HG03196 (cell line): ENCODE measurements at regions not wholly inside any gene's neighbourhood (a gene's known extent, or its start where the extent isn't known, plus 50 kb on each side); places are given as distances from the start of the nearest gene placed in this dataset.
"Not testable (repeated sequence)": the region's sequence is repeated elsewhere in the genome, so short reads cannot be mapped to it uniquely, and the experiment has no call there.

Experiments used
- ATAC-seq: cut with Tn5 transposase; IDR thresholded peaks from one replicate; pipeline ENCODE4 v1.9.1; 2021; ENCODE audit not compliant: unreplicated experiment

- ATAC-seq: not testable (repeated sequence)
Observed at GRCh38 chrX:35221391-35221790, 278.8 kb downstream of the FAM47B start.

DNA sequence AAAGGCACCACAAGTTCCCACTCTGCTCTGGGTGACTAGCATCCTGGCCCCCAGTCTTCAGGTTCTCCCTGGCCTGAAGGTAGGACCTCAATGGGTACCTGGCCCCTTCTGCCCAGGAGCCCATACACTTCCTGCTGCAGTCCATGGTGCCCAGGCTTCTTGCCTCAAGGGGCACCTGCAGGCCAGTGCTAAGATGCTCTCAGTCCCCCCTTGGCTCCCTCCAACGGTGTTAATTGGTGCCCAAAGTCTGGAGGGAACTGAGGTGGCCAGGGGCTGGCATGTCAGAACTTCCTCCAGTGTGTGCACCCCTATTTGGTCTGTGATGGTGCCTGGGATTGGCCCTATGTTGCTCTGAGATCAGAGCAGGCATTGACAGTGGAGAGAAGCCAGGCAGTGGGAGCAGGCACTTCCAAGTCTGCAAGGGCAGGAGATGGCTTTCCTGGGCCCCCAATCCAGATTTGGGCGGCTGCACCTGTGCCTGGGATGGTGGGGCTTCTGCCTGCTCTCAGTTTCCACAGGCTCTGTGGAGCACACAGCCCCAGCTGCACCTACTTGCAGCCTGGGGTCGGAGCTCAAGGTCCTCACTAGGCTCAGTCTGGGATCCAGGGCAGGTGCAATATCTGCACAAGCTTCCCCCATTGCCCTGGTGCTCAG lies 301.6 kb downstream of the FAM47B start:
- no peak for ATAC-seq

- ATAC-seq: no peak
Observed at GRCh38 chrX:35244796-35245508, 302.4 kb downstream of the FAM47B start.

GRCh38 chrX:35251226-35251625 lies 308.6 kb downstream of the FAM47B start:
- ATAC-seq: no peak

DNA sequence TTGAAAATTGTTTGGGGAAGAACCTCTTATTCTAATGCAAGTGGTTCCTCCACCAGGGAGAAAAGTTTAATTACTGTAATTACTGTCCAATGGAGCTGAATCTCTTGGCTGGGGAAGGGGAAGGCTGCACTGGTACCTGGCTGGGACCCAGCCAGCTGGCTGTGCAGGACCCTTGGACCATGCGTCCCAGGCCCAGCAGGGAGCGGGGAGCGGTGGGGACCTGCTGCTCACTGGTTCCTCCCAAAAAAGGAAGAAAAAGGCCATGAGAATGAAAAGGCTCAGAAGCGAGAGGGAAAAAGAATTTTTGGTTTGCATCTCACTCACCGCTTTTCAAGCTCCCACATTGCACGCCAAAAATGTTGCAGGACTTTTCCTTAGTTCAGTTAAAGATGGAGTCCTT lies 333.5 kb downstream of the FAM47B start:
- ATAC-seq: no peak

DNA sequence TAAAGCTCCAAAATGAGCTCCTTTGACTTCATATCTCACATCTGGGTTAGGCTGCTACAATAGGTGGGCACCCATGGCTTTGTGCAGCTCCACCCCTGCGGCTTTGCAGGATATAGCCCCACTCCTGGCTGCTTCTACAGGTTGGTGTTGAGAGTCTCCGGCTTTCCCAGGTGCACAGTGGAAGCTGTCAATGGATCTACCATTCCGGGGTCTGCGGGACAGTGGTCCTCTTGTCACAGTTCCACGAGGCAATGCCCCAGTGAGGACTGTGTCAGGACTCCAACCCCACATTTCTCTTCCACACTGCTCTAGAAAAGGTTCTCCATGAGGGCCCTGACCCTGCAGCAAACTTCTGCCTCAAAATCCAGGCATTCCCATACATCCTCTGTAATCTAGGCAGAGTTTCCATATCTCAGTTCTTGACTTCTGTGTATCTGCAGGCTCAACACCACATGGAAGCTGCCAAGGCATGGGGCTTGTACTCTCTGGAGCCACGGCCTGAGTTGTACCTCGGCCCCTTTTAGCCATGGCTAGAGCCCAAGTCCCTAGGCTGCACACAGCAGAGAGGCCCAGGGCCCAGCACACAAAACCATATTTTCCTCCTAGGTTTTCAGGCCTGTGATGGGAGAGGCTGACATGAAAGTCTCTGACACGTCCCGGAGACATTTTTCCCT lies 342.8 kb downstream of the FAM47B start:
- no peak for ATAC-seq

GRCh38 chrX:35288657-35289056 lies 346.1 kb downstream of the FAM47B start:
- ATAC-seq: no peak

GRCh38 chrX:35289952-35290351 lies 347.4 kb downstream of the FAM47B start:
- no peak for ATAC-seq

- ATAC-seq: no peak
Observed at GRCh38 chrX:35291013-35291412, 348.4 kb downstream of the FAM47B start.

DNA sequence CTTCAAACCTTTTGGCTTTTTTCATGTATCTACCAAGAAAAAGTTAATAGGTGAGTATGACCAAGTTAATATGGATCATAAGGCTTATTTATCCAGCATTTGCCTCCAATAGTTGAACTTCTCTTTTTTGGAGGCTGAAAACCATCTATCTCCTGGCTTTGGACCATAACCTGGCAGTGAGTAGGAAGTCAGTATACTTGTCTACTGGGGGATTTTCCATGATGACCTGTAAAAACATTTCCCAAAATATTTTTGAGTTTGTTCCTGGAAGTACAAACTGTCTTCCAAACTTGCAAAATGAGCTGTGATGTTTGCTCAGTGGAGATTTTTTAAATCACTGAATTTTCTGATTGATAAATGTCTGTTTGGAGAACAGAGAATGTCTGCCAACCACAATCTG lies 349.9 kb downstream of the FAM47B start:
- no peak for ATAC-seq

DNA sequence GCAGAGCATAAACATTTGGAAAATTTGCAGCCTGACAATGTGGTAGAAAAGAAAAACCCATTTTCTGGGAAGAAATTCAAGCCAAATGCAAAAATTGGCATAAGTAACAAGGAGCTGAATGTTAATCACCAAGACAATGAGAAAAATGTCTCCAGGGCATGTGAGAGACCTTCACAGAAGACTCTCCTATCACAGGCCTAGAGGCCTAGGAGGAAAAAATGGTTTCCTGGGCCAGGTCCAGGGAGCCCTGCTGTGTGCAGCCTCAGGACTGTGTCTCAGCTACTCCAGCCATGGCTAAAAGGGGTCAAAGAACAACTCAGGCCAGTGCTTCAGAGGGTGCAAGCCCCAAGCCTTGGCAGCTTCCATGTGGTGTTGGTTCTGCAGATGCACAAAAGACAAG lies 362.4 kb downstream of the FAM47B start:
- ATAC-seq: not testable (repeated sequence)

GRCh38 chrX:35339796-35340195 lies 397.2 kb downstream of the FAM47B start:
- ATAC-seq: no peak

DNA sequence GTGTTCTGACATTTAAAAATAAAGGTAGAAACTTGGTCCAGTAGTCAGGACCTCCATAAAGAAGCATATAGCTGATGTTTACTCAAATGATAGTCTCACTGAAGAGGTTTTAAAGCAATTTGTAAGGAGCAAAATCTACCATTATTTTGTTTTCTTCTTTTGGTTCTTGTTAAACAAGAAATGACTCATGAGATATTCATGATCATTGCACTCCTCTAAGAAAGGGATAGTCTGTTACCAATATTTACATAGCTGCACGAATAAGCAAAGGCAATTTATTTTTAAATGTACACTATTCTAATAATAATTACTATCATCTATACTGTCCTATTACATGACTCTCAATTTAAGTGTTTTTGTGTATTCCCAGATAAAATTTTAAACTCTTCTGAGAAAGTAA lies 397.9 kb downstream of the FAM47B start:
- no peak for ATAC-seq

DNA sequence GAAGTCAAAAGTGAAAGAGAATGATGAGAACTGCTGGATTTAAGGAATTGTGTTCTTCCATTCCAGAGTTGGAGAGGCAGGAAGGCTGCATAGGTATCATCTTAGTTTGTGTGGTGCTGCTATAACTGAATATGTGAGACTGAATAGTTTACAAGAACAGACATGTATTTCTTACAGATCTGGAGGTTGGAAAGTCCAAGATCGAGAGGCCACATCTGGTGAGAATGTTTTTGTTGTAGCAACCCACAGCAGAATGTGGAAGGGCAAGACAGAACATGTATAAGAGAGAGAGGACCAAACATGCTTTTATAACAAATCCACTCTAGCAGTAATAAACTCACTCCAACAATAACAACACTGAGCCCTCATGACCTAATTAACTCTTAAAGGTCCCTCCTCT lies 408.6 kb downstream of the FAM47B start:
- ATAC-seq: no peak

DNA sequence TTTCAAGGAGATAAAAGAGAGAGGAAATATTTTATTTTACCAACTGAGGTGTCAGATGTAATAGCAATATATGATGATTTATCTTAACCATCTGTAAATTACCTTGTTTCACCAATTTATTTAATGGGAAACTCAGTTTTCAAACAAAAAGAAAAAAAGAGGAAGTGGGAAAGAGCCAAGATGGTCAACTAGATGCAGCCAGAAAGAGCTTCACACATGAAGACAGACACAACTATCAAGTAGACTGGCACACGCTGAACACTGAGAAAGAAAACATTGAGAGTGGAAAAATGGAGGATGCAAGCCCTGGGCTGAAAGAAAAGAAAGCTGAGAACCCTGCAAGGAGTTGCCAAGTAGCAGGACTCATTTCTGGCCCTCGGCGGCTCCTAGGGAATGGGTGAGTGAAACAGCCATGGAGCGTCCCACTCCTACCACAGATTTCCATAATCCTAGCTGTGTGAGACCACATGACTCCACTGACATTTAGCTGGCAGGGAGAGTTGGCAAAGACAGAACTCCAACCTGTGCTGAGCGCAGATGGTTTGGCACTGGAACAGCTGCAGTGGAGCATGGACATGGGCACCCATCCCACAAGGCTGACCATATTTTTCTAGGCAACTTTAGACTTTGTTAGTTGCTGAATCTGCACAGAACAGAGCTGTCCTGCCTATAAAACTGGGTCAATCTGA lies 409.3 kb downstream of the FAM47B start:
- ATAC-seq: no peak

DNA sequence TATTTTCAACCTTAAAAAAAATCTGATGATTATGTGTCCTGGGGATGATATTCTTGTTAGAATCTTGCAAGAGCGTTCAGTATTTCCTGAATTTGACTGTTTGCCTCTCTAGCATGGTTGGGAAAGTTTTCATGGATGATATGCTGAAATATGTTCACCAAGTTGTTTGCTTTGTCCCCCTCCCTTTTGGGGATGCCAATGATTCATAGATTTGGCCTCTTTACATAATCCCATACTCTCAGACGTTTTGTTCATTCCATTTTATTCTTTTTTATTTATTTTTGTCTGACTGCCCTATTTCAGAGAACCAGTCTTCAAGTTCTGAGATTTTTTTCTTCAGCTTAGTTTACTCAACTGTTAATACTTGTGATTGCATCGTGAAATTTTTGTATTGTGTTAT lies 415.1 kb downstream of the FAM47B start:
- ATAC-seq: no peak

DNA sequence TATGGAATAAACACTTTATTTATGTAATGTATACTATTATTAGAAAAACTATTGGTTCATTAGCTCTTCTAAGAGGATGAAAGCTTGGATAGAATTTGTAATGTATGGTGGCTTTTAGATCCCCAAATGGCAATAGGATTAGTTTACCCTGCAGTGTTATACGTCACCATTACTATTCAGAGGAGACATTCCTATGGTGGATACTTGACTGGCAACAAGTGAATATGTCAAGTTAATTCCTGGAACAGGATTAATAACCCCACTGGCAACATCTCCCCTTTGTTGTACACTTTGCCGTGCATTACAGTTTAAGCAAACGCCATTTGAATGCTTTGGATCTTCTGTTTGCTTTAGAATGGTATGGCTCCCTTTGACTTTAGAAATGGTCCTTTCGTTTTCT lies 420.3 kb downstream of the FAM47B start:
- ATAC-seq: no peak

DNA sequence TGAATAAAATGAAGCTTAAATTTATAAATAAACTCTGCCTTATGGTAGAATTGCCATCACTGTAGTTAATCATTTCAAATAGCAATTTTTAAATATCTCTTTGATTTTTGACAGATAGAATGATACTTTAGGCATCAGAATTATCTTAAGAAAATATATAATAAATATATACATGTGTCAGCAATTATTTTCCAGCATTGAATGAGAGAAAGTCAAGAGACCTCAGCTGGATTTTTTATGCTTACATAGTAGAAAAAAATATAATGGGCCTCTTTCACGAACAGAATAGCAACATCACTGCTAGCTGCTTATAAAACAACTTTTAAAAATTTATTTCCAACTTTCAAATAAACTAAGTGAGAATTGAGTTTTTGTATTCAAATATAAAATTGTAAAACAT lies 424.0 kb upstream of the MAGEB16 start:
- ATAC-seq: no peak

DNA sequence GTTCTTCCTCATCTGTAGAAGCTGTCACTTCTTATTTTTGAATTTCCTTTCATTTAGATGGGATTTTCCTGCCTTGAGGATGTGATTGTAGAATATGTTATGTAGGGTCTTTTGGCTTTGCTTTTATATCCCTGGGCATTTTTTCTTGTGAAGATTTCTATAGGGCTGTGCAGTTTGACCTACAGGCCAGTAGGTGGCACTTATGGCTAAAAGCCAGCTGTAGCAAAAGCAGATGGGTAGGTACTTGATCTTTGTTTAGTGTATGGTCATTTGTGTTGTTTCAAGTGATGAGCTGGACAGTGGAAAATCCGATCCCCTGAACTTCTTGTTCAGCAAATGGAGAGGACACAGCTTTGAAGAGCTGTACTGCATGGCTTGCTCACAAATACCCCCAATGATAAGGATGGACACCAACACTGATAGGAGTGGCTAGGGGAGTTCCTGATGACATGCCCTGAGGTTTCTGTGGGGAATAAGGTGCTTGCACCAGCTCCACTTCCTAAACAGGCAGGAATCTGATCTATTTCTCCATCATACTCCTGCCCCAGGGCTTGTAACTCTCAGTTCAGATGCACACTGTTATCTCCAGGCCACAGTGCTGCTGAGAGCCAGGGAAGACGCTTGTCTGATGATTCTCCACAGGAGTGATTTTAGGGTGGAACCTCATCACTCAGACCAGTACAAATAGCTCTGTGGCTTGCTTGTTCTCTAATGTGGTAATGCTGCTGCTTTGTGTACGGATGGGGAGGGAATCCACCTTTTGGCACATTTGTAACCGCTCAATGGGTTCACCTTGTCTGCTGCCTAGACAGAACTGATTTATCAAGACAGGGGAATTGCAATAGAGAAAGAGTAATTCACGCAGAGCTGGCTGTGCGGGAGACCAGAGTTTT lies 417.1 kb upstream of the MAGEB16 start:
- ATAC-seq: peak; percentile 78

DNA sequence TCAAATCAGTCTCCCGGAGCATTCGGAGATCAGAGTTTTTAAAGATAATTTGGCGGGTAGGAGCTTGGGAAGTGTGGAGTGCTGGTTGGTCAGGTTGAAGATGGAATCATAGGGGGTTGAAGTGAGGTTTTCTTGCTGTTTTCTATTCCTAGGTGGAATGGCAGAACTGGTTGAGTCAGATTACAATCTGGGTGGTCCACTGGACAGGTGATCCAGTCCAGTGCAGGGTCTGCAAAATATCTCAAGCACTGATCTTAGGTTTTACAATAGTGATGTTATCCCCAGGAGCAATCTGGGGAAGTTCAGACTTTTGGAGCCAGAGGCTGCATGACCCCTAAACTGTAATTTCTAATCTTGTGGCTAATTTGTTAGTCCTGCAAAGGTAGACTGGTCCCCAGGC lies 416.4 kb upstream of the MAGEB16 start:
- ATAC-seq: not testable (repeated sequence)

DNA sequence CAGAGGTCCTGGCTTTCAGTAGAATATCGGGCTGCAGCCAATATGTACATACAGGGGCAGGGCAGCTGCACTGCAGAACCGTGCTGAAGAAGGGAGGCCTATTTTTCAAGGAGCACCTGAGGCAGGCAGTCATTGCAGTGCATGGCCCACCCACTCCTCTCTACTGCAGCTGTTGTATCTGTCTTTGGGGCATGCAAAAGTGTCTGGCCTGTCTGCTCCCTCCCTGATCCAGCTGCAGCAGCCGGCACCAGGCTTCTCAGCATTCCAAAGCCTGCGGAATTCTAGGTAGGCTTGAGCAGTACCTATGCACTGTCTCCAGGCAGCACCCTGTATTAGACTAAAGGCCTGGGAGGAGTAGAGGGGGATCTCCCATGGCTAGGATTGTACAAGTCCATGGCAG lies 415.2 kb upstream of the MAGEB16 start:
- no peak for ATAC-seq
